Islet precursor cell (in vitro differentiated cells): ENCODE measurements at regions not wholly inside any gene's neighbourhood (a gene's known extent, or its start where the extent isn't known, plus 50 kb on each side); places are given as distances from the start of the nearest gene placed in this dataset.
A peak's percentile ranks its signal among the peaks of the same experiment; 100 is the strongest.

Experiments used
- DNase-seq: peaks from one replicate; pipeline ENCODE4 v3.0.0-alpha.2; 2018

DNA sequence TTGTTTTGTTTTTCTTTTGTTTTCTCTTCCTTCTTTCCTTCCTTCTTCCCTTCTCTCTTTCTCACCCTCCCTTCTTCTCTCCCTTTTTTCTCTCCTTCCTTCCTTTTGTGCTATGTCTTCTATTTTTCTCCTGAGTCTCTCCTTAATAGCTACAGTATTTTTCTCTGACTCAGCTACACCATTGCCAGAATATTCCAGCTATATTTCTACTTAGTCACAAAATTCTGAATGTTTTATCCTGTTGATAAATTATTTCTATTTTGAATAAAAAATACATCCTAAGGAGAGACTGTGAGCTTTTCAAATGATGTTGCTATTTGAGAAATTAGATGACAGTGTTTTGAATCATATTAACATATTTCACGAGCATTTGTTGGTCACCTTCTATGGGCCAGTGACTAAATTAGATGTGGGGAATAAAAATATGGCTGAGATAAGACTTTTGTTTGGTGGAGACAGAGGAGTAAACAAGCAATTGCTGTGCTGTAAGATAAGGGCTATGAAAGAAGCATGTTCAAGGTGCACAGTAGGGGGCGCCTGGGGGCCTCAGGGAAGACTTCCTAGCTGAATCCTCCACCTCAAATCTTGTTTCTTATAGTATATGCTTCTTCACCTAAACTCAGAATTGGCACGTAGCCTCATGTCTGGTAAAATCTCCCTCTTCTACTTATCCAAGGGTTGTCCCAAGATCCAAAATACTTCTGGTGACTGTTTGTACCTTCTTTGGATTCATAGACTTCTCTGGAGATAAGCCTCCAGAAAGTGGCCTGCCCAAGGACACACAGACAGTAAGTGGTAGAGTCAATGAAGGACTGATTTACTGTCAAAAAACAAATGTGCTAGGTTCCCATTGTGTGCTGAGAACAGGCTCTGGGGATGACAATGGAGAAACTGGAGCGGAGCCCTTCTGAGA lies 115.5 kb upstream of the CREB5 start:
- DNase-seq: peak; percentile 65

DNA sequence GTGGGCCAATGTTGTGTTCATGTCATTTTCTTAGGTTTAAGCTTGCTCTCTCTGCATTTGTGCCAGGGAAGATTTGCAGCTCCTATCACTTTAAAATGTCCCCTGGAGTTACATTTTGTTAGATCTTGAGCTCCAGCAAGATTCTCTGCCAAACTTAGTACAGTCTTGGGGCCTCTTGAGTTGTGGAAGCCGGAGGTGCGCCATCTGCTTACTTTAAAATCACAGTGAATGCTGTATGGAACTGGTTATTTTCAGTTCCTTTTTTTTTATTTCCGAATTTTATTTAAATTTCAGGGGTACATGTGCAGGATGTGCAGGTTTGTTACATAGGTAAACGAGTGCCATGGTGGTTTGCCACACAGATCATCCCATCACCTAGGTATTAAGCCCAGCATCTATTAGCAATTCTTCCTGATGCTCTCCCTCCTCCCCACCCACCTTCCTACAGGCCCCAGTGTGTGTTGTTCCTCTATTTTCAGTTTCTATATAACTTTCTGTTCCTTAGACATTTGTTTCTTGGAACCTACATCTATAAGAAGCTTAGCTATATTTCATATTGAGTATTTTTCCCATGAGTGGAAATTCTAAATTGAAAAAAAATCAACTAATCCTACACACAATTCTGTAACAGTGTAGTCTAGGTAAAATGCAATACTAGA lies 114.4 kb upstream of the CREB5 start:
- DNase-seq: no peak

DNA sequence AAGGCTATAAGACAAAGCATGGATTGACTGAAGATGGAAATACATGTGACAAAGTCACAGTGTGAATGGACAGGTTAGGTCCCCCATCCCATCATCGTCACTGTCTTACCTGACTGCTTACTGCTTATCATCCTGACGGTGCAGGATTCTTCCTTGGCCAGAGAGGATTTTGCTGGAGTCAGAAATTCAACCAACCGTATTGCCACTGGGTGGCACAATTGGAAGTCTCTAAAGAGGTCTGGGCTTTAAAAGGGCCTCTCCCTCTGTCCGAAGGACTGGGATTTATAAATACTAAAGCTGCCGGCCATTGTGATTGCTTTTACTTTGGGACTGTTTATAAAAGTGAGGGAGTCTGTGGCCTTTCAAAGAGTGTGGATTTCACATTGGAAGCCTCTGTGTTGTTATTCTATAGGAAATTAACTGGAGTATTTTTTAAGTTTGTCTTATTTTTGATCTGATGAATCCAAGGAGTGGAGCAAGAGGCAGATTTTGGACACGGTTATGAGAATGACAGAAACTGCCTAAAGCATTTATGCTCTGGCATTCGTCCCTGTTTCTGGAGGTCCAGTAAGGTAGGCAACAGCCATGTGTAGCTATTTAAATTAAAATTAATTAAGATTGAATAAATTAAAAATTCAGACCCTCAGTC lies 113.3 kb upstream of the CREB5 start:
- peak; percentile 76 for DNase-seq

DNA sequence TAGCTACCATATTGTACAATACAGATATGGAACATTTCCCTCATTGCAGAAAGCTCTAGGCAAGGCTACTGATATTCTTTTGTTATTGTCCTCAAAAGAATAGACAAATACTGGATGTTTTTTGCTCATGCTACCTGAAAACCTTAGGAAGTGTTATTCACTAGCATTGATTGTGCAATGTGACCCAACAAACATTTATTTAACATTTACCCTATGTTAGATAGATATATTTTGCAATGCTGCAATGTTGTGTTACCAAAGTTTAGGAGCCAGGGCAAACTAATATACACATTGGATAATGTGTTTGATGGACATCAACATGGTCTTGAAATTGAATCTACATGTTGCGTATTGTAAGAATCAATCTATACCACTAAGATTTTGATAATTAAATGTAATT lies 112.8 kb upstream of the CREB5 start:
- DNase-seq: no peak

DNA sequence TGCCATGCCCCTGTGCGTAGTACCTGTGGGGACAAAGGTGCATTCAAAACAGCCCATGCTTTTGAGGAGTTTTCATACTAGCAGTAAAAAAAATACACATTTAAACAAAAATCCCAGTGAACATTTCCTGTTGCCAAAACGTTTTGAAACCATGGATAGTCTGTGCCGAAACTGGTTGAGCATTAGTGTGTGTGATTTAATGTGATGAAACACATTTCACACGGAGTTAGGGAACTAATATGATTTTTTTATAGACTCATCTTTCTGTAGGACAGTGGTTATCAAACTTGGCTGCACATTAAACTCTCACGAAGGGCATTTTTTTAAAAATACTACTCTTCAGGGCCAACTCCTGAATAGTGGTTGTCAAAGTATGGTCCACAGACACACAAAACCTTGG lies 111.8 kb upstream of the CREB5 start:
- no peak for DNase-seq

DNA sequence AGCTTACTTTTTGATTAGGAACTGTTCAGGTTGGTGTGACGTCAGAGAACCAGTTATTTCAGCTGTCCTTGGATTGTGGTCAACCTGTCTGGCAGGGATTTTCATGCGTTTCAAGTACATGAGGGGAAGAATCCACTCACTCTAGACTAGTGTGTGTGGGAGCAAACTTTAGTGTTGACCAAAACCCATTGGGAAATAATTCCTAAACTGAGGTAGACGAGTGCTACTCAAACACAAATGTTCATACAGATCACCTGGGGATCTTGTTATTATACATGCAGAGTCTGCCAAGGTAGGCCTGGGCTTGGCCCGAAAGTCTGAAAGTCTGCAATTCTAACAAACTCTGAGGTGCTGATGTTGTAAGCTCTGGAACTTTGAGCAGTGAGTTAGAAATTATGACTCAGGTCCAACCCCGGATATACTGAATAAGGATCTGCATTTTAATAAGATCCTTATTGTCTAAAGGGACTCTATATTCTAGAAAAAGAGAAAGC lies 111.1 kb upstream of the CREB5 start:
- no peak for DNase-seq

DNA sequence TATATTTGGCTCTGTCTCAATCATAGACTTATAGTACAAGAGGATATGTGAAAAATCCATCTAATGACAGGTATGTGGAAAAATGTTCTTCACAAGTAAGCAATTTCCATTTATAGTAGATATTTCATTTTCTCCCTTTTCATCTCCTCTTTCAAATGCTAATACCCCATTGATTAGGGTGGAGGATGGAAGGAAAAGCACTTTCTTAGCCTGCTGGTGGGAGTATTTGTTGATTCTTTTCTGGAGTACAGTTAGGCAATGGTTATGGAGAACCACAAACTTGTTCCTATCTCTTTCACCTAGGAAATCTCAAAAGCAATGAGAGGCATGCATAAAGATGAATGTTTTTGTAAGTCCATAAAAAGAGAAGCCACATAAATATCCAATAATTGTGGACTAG lies 108.0 kb upstream of the CREB5 start:
- no peak for DNase-seq

DNA sequence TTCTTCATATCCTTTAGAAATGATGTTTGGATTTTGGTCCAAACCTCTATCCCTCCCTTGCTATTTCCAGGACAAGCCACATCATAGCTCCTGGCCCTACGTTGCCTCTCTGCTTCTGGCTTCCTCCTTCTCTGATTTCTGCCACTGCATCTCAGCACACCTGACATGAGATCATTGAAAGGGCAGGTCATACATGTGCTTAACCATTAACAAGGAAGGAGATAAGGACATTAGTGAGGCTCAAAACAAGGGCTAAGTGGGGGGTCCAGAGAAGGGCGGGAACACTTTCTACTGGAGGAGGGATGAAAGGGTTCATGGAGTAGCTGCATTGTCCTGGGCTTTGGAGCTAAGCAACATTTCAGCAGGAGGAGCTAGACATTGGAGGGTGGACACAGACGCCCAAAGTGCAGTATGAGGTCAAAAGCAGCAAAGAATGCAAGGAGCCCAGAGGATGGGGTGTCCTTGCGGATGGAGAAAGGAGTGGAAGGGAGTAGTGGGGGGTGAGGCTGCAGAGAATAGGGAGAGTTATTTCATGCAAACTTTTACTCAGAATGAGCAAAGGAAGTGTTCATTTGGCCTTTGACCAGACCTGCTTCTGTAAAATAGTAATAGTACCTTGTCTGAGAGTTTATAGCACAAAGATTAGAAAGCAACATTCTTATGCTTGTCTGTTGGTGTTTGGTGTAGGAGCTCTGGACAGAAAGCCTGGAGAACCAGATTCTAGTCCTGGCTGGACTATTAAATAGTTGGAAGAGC lies 102.4 kb upstream of the CREB5 start:
- no peak for DNase-seq

DNA sequence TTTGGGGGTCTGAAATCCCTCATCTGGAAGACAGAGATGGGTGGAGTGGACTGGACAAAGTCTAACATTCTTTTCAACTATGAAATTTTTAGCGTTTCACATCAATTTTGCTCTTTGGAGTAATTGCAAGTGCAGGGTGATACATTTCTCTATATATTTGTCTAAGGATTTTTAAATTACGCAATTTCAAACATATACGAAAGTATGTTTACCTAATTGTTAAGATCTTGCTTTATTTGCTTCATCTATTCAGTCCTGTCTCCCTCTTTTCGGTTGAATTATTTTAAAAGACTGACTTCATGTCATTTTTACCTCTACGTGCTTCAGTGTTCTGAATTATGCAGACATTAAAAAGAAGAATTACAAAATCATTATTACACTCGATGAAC lies 101.9 kb upstream of the CREB5 start:
- DNase-seq: no peak

DNA sequence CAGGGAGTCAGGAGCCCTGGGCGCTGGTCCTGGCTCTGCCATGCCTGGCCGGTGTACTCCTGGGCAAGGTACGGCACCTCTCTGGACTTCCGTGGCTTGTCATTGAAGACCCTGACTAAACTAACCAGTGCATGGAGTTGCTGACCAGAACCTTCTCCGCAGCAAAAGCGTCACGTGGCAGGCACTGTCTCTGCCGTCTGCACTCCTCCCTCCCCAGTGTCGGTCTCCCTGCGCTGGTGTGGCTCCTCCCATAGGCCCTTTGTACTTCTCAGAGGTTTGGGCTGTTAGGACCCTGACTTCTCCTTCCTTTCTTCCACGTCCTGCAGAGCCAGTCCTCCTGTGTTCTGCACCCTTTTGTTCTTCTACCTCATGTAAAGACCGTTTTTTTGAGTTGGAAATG lies 100.6 kb upstream of the CREB5 start:
- DNase-seq: no peak

DNA sequence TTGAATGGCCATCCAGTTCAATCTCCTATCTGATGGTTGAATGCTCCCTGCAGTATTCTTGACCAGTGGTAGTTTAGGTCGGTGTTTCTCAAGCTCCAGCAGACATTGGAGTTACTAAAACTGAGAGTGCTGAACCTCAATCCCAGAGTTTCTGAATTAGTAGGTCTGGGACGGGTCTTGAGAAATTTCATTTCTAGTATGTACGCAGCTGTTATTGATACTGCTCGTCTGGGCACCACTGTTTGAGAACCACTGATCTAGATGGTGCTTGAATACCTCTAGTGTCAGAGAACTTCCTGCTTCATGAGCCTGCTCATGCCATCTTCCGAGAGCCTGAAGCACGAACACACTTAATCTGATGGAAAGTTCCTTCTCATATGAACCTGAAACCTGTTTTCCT lies 99.4 kb upstream of the CREB5 start:
- no peak for DNase-seq

DNA sequence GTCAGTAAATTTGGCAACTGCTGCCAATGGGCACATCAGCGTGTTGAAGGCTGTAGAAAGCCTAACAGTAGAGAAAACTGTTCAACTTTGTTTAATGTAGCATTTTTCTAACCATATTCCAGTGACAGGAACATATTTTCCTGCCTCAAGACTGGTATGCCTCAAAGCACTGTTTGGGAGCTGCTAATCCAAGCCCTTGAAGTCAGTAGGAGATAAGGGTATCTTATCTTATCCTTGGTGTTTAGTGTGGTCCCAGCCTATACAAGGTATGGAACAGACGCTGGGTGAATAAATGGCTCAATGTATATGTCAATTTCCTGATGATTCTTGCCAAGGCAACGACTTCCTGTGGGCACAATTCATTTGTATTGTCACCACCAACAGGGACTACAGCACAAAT lies 97.5 kb upstream of the CREB5 start:
- DNase-seq: no peak

DNA sequence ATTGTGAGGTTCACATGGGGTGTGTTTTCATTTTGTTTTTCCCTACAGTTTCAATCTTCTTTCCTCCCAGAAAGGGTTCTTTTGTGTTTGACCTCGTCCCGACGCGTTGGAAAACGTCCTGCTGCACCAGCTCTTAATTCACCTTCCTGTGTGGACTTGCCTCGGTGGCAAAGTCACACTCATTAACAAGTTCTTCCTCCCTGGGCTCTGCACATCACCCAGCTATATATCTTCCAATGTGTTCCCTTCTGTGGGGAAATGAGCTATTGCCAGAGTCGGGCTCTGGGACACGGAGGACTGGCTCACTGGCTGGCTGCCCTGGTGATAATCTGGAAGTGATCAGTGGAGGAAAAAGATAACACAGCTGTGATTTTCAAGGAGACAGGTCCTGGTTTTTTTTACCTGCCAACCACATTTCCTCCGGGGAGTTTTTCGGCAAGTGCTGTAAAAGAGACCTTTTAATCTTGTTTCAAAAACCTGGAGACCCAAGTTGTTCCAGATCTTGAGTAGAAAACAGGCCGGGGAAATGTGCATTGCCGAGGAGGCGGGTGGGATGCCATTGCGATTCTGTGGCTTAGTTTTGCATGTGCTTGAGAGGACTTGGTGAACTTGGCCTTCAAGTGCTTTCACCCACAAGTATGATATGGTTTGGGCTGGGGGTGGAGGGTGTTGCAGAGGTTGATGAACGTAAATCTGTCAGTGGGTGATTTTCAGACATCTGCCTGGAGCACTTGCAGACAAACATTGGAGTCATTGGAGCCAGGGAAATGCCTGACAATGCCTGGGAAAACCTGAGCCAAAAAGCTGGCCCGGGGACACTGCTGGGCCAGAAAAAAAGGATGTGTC lies 96.5 kb upstream of the CREB5 start:
- peak; percentile 63 for DNase-seq

DNA sequence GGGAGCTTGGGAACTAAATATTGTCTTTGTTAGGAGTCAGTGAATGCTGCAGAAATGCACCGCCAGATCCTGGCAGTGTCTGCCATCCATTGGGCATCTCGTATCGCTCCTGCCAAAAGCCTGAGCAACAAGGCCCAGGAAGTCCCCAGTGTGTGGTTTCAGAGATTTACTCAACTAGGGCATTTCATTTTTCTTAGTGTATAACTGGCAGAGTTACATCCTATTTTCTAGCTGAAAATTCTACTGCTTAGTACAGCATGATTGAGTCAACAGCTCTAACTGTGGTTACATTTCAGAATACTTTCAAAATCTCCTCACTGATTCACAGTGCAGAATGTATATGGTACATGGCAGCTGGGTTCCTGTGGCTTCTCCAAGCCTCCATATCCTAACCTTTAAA lies 95.8 kb upstream of the CREB5 start:
- DNase-seq: no peak

DNA sequence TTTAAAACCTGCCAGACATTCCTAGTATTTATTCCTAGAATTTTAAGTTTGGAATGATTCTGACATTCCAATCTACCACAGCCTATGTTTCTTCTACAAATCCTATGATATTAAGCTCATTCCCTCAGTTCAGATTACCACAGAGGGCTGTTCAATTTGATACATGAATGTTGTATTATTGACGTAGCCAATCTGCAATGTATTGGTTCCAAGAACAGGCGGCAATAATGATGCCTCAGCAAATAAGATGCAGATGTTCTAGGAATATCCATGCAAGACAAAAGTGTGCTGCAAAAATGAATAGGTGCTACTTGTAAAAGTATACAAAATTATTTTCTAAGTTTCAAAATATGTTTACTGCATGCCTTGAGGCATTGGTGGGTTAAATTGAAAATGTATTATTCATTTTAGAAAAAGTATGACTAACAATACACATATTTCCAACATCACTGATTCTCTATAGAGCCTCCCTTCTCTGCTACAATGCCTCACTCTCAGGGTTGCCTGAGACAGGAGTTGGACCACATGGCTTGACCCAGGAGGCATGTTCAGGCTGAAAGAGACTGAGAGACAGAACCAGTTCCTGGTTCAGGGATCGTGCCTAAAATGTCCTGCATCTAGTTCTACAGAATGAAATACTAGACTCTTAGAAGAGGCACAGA lies 94.1 kb upstream of the CREB5 start:
- no peak for DNase-seq

DNA sequence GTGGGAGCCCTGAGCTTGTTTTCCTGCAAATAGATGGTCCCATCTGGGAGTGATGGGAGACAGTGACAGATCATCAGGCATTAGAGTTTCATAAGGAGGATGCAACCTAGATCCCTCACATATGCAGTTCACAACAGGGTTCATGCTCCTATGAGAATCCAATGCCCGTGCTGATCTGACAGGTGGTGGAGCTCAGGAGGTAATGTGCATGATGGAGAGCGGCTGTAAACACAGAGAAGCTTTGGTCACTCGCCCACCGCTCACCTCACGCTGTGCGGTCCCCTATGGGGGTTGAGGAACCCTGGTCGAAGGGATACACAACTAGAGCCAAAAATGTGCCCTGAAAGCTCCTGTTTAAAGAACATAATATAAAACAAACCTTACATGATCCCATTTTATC lies 88.5 kb upstream of the CREB5 start:
- DNase-seq: no peak

DNA sequence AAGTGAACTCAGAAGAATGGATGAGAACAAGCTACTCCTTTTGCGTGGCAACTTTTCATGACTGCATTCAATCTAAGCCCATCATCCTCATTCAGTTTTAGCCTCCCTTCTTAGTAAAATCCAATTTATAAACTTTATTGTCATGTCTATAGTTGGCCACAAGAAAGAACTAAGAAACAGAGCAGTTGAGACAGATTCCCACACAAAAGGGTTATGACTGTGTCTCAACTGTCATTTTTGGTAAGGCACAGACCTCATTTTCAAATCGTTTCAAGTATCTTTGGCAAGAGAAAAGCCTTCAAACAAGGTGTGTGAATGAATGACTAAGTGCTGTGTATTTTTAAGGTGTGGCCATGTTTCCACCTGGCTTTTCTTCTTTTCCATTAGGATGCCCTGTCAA lies 84.2 kb upstream of the CREB5 start:
- no peak for DNase-seq

DNA sequence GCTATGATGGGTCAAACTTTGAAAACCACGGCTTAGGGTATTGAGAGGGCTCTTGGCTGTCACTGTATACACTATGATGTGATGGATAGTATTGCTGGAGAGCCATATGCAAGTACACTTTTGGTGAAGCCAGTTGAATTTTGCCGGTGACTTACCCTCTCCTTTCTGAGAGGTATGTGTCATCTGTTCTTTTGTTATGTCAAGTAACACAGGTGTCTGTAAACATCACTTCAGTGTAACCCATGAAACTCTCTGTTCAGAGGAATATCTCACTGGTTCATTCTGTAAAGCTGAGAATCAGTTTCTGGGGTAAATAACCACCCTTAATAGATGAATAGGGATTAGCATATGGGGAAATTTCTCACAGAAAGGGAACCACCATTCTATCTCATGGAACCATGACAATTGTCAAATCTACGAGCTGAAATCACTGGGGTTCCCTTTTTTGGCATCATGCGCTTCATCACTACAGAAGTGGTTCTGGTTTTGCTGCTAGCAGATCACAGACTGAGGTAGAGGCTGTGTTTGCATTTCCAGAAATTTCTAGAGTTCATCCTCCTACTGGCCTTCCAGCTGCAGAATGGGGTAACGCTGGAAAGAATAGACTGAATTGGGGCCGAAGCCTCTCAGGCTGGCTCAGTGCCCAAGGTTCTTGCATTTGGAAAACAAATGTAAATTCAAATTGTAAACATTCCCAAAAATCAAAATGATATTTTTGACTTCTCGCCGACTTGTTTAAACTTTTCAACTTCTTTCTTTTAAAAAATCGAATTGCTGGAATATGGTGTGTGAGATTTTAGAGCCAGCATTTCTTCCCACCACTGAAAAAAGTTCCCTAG lies 83.3 kb upstream of the CREB5 start:
- no peak for DNase-seq

DNA sequence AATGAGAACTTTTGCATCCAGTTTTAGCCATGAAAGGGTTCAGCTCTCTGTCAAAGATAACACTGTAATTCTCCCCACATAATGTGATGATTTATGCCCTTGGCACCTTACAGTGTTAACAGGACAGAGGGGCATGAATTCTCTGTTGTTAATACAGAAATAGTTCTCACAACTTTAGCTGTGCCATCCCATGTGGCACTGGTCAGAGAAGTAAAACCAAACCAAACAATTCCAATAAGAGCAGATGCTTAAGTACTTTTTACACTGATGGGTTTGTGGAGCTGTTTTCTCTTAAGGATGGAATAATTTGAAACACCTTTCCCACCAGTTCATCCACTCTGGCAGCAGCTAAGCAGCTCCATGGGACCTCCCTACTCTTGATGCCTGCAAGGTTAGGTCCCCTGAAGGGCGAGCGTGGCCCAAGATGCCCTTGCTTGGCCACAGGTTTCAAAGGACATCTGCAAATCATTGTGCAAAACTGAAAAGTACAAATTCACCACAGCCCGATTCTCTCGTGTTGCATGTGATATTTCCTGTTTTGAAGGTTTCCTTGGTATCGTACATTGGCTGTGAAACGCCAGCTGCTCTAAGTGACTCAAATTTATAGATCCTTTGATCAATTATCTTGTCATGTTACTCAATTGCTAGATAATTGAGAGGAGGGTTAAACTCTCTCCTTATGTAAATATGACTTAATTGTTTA lies 82.5 kb upstream of the CREB5 start:
- DNase-seq: no peak
